Tibial nerve (tissue), 4 donors: ENCODE measurements at regions not wholly inside any gene's neighbourhood (a gene's known extent, or its start where the extent isn't known, plus 50 kb on each side); places are given as distances from the start of the nearest gene placed in this dataset.

Source experiments
- DNase-seq, 2 donors: peaks; one replicate each; pipeline ENCODE4 v3.0.0-alpha.2; 2019; ENCODE audit warnings: low spot score in 2 of 2
- H3K27ac ChIP-seq, 4 donors: fragments of 200-600 bp; sonication (generic) in 3 of 4; one replicate each; pipeline ENCODE4 v1.5.1; 2017 to 2019; ENCODE audit warnings: mild to moderate bottlenecking in 1 of 4
- H3K27me3 ChIP-seq, 2 donors: fragments of 200-600 bp; sonication (generic) in 1 of 2; one replicate each; pipeline versions ENCODE4 v1.5.1 to v1.6.0; 2017 to 2019
- H3K36me3 ChIP-seq, 3 donors: fragments of 200-600 bp; sonication (generic); one replicate each; pipeline ENCODE4 v1.5.1; 2018 to 2019
- H3K4me1 ChIP-seq, 4 donors: fragments of 200-600 bp; sonication (generic) in 3 of 4; one replicate each; pipeline ENCODE4 v1.5.1; 2017 to 2019
- H3K4me3 ChIP-seq, 4 donors: fragments of 200-600 bp; sonication (generic) in 3 of 4; one replicate each; pipeline ENCODE4 v1.5.1; 2017 to 2019; ENCODE audit warnings: mild to moderate bottlenecking in 1 of 4, moderate library complexity in 1 of 4
- H3K9me3 ChIP-seq, 4 donors: fragments of 200-600 bp; sonication (generic) in 3 of 4; one replicate each; pipeline ENCODE4 v1.5.1; 2017 to 2019
- CTCF ChIP-seq, 5 experiments: fragments of 200-600 bp in 3 of 5; fragments of 450-650 bp in 2 of 5; sonication (generic) in 3 of 5; IDR thresholded peaks; one replicate each; pipeline ENCODE4 v1.5.1; 2016 to 2019; ENCODE audit warnings: antibody characterized with exemption in 5 of 5, mild to moderate bottlenecking in 3 of 5, moderate library complexity in 2 of 5
- EP300 ChIP-seq, 2 donors: sonication (generic); formaldehyde crosslinking; IDR thresholded peaks; one replicate each; pipeline ENCODE4 v1.6.1; 2017; ENCODE audit warnings: antibody characterized with exemption in 2 of 2, mild to moderate bottlenecking in 1 of 2
- POLR2A ChIP-seq, 2 donors: fragments of 450-650 bp; IDR thresholded peaks; one replicate each; pipeline ENCODE4 v1.6.1; 2017; ENCODE audit warnings: antibody characterized with exemption in 2 of 2, mild to moderate bottlenecking in 2 of 2, moderate library complexity in 2 of 2
- WGBS, 2 donors: methylation state at CpG; one replicate each; pipeline ENCODE4 v1.1.5; 2018; 5-methylcytosine and 5-hydroxymethylcytosine counted together

- 71 to 77% methylated on average over 4 of the region's 4 CpGs for WGBS, 2 donors
Measured at GRCh38 chr2:70368545-70368944, 66.7 kb upstream of the FAM136A start.

DNA sequence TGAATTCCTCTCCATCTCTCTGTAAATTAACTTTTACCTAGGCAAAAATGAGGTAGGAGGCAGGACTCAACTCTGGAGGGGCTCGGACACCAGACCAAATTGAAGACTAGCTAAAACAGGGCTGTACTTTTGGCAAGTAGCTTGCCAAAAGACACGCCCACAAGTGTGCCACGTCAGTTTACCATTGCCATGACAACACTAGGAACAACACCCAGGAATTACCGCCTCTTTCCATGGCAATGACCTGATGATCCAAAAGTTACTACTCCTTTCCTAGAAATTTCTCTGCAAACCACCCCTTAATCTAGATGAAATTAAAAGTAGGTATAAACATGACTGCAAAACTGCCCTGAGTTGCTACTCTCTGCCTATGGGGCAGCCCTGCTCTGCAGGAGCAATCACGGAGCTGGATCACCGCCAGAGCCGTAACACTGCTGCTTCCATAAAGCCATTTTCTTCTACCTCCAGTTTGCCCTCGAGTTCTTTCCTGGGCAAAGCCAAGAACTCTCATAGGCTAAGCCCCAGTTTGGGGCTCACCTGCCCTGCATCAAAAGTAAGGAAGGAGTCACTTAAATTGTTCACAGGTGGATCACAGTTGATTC lies 66.0 kb upstream of the FAM136A start:
- DNase-seq = no peak
- Histone ChIP-seq H3K4me1 (no peaks in the 10 kb centered on the region), H3K36me3 (no peaks in the 10 kb centered on the region), H3K4me3 (no peak overlapping the region), H3K27ac (no peak overlapping the region), H3K9me3 (peaks cover 0 to 7% (median 0%) of the 10 kb centered on the region in 4 donors), H3K27me3 (no peaks in the 10 kb centered on the region)
- whole genome bisulfite sequencing, 2 donors = 47 to 58% methylated on average over 8 of the region's 8 CpGs
- no peak for TF ChIP-seq POLR2A (IDR thresholded peaks at IDR 0.05)

More at GRCh38 chr2:70368545-70368944, 66.7 kb upstream of the FAM136A start:
- no peak for TF ChIP-seq EP300 (IDR thresholded peaks at IDR 0.05)
- TF ChIP-seq POLR2A (IDR thresholded peaks at IDR 0.05) = no peak
- TF ChIP-seq CTCF (IDR thresholded peaks at IDR 0.05) = no peak
- Histone ChIP-seq H3K4me3 (no peak overlapping the region), H3K27ac (no peak overlapping the region), H3K4me1 (no peaks in the 10 kb centered on the region), H3K9me3 (peaks cover 0 to 8% (median 0%) of the 10 kb centered on the region in 4 donors), H3K36me3 (no peaks in the 10 kb centered on the region), H3K27me3 (no peaks in the 10 kb centered on the region)
- no peak for DNase-seq

DNA sequence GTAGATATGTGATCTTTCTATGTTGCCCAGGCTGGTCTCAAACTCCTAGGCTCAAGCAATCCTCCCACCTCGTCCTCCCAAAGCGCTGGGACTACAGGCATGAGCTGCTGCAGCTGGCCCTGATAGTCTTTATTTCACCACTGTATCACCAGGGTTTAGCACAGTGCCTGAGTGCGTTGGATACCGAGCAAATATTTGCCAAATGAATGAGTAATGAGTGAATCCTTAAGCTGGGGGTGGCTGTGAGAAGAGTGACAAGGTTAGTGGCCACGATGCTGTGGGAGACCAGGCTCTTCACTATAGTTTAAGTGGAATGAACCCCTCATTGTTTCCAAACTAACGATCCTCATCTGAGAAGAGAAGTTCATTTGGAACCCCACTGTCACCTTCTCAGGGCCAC lies 60.8 kb upstream of the FAM136A start:
- DNase-seq = no peak
- Histone ChIP-seq H3K36me3 (no peaks in the 10 kb centered on the region), H3K9me3 (no peaks in the 10 kb centered on the region), H3K27ac (no peak overlapping the region), H3K27me3 (no peaks in the 10 kb centered on the region), H3K4me3 (no peak overlapping the region), H3K4me1 (no peaks in the 10 kb centered on the region)
- TF ChIP-seq EP300 (IDR thresholded peaks at IDR 0.05) (no peak), POLR2A (IDR thresholded peaks at IDR 0.05) (no peak)
- WGBS, 2 donors = 76 to 78% methylated on average over 6 of the region's 6 CpGs

- no peak overlapping the region for H3K27ac ChIP-seq
- H3K36me3 ChIP-seq = no peaks in the 10 kb centered on the region
- H3K4me1 ChIP-seq = no peaks in the 10 kb centered on the region
- no peak for DNase-seq
- H3K4me3 ChIP-seq = no peak overlapping the region
- H3K27me3 ChIP-seq = no peaks in the 10 kb centered on the region
- H3K9me3 ChIP-seq = no peaks in the 10 kb centered on the region
- no peak for TF ChIP-seq POLR2A (IDR thresholded peaks at IDR 0.05)
- no peak for TF ChIP-seq CTCF (IDR thresholded peaks at IDR 0.05)
- TF ChIP-seq EP300 (IDR thresholded peaks at IDR 0.05) = no peak
- WGBS, 2 donors = 68 to 88% methylated on average over 3 of the region's 3 CpGs
Measured at GRCh38 chr2:70360661-70361270, 58.9 kb upstream of the FAM136A start.

- no peaks in the 10 kb centered on the region for H3K27me3 ChIP-seq
- H3K27ac ChIP-seq = peak overlapping the region in 2 of 4 donors; percentile 1 to 17
- TF ChIP-seq CTCF (IDR thresholded peaks at IDR 0.05) = no peak
- TF ChIP-seq POLR2A (IDR thresholded peaks at IDR 0.05) = no peak
- TF ChIP-seq EP300 (IDR thresholded peaks at IDR 0.05) = no peak
- no peaks in the 10 kb centered on the region for H3K9me3 ChIP-seq
- H3K4me3 ChIP-seq = no peak overlapping the region
- WGBS, 2 donors = 35 to 44% methylated on average over 6 of the region's 6 CpGs
- H3K4me1 ChIP-seq = no peaks in the 10 kb centered on the region
- no peak for DNase-seq
- no peaks in the 10 kb centered on the region for H3K36me3 ChIP-seq
Measured at GRCh38 chr2:70357684-70358071, 55.8 kb upstream of the FAM136A start.

- Histone ChIP-seq H3K36me3 (no peaks in the 10 kb centered on the region), H3K27ac (no peak overlapping the region), H3K9me3 (no peaks in the 10 kb centered on the region), H3K4me1 (no peaks in the 10 kb centered on the region), H3K4me3 (no peak overlapping the region), H3K27me3 (no peaks in the 10 kb centered on the region)
- DNase-seq = no peak
- TF ChIP-seq EP300 (IDR thresholded peaks at IDR 0.05) (no peak), CTCF (IDR thresholded peaks at IDR 0.05) (no peak), POLR2A (IDR thresholded peaks at IDR 0.05) (no peak)
- WGBS, 2 donors = 47 to 55% methylated on average over 6 of the region's 6 CpGs
Measured at GRCh38 chr2:70356941-70357683, 55.2 kb upstream of the FAM136A start.
